Nephron progenitor cell (in vitro differentiated cells): ENCODE measurements at regions not wholly inside any gene's neighbourhood (a gene's known extent, or its start where the extent isn't known, plus 50 kb on each side); places are given as distances from the start of the nearest gene placed in this dataset.

ENCODE experiments used
- DNase-seq: peaks from one replicate; pipeline ENCODE4 v3.0.0; 2021
- H3K27ac Mint-ChIP-seq: 2 replicates; pipeline ENCODE4 v1.8.0; 2021; ENCODE audit warnings: mild to moderate bottlenecking, moderate library complexity, mixed read lengths
- H3K27me3 Mint-ChIP-seq: 2 replicates; pipeline ENCODE4 v1.8.0; 2021; ENCODE audit warnings: mild to moderate bottlenecking, low read depth, mixed read lengths; ENCODE audit not compliant: poor library complexity
- H3K36me3 Mint-ChIP-seq: 2 replicates; pipeline ENCODE4 v1.8.0; 2021; ENCODE audit warnings: low read depth, mixed read lengths
- H3K4me1 Mint-ChIP-seq: 2 replicates; pipeline ENCODE4 v1.8.0; 2021; ENCODE audit warnings: mixed read lengths
- H3K4me3 Mint-ChIP-seq: 2 replicates; pipeline ENCODE4 v1.8.0; 2021; ENCODE audit warnings: mild to moderate bottlenecking, moderate library complexity, mixed read lengths
- H3K9me3 Mint-ChIP-seq: 2 replicates; pipeline ENCODE4 v1.8.0; 2021; ENCODE audit warnings: mild to moderate bottlenecking, moderate library complexity, mixed read lengths
- TF ChIP-seq, protein P1 (sequence below): fragments of 200-600 bp; sonication (generic); IDR thresholded peaks from 2 replicates; pipeline ENCODE4 v1.5.0; 2021; ENCODE audit warnings: antibody characterized with exemption

DNA sequence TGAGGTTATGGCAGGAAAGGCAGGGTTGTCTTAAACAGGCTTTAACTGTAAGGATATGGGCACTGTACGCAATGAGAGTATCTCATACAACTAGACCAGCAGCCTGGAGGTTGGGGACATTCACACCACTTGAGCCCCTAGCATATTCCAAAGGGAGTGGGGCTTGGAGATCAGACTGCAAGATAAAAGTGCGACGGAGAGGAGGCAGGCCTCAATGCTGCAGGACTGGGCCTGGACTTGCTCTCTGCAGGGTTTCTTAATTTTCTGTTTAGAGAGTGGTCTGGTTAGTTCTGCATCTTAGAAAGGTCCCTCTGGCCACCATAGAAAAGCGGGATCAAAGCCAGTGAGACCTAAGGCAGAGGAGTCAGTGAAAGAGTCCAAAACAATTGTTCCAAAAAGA is 357.7 kb upstream of the NR2F2 start:
- Mint-ChIP-seq H3K4me3 (no peak overlapping the region), H3K36me3 (peaks cover 11% of the 10 kb centered on the region), H3K27me3 (peaks cover 2% of the 10 kb centered on the region), H3K9me3 (peaks cover 16% of the 10 kb centered on the region), H3K4me1 (peaks cover 32% of the 10 kb centered on the region), H3K27ac (no peak overlapping the region)
- TF ChIP-seq, protein P1, sequence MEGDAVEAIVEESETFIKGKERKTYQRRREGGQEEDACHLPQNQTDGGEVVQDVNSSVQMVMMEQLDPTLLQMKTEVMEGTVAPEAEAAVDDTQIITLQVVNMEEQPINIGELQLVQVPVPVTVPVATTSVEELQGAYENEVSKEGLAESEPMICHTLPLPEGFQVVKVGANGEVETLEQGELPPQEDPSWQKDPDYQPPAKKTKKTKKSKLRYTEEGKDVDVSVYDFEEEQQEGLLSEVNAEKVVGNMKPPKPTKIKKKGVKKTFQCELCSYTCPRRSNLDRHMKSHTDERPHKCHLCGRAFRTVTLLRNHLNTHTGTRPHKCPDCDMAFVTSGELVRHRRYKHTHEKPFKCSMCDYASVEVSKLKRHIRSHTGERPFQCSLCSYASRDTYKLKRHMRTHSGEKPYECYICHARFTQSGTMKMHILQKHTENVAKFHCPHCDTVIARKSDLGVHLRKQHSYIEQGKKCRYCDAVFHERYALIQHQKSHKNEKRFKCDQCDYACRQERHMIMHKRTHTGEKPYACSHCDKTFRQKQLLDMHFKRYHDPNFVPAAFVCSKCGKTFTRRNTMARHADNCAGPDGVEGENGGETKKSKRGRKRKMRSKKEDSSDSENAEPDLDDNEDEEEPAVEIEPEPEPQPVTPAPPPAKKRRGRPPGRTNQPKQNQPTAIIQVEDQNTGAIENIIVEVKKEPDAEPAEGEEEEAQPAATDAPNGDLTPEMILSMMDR: no peak
- no peak for DNase-seq

DNA sequence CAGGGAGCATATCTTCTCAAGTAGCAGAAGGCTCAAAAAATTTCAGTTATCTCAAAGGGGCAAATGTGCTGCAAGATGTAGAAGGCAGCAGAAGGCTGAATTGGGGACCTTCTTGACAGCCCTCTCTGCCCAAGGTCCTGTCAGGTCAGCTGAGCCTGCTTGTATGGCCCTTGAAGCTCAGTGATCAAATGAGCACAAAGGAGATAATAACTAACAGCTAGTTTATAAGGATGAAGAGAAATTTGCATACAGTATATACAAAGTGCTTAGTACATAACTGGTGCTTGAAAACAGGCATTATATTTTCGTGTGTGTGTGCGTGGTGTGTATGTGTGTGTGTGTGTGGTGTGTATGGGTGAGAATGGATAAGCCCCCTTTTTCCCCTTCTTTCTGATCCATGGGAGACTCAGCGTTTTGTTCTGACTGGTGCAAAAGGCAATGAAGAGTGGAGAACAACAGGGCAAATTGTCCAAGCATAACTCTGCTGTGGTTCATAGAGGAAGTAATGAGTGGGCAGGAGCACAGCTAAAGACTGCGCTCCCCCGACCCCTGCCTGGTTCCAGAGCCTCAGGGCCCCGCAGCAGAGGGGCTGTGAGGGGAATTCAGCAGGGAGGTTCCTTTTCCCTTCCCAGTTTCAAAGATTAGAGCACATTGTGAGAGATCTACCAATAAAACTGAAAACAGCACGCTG is 356.8 kb upstream of the NR2F2 start:
- Mint-ChIP-seq H3K27ac (peak overlapping the region; percentile 33), H3K4me1 (peaks cover 41% of the 10 kb centered on the region), H3K4me3 (no peak overlapping the region), H3K9me3 (peaks cover 9% of the 10 kb centered on the region), H3K36me3 (peaks cover 6% of the 10 kb centered on the region), H3K27me3 (no peaks in the 10 kb centered on the region)
- TF ChIP-seq, protein P1: no peak
- DNase-seq: no peak

DNA sequence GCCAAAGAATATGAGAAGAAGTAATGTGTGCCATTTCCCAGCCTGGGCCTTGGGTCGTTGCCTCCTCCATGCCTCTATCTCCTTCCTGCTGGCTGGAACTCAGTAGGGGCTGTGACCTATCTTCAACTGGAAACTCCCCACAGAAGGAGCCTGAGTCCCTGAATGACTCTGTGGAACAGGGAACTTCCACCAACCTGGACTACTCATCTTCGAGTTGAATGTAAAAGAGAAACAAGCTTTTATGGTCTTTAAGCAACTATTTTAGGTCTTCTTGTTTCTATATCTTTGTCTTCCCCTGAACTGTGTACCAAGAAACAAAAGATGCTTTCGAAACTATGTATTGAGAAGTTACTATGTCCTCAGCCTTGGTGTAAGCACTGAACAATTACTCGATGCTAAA is 355.3 kb upstream of the NR2F2 start:
- no peak overlapping the region for H3K4me3 Mint-ChIP-seq
- H3K27ac Mint-ChIP-seq: no peak overlapping the region
- H3K27me3 Mint-ChIP-seq: peaks cover 3% of the 10 kb centered on the region
- H3K36me3 Mint-ChIP-seq: peaks cover 9% of the 10 kb centered on the region
- no peak for DNase-seq
- H3K4me1 Mint-ChIP-seq: peaks cover 50% of the 10 kb centered on the region
- peaks cover 13% of the 10 kb centered on the region for H3K9me3 Mint-ChIP-seq
- TF ChIP-seq, protein P1: no peak

DNA sequence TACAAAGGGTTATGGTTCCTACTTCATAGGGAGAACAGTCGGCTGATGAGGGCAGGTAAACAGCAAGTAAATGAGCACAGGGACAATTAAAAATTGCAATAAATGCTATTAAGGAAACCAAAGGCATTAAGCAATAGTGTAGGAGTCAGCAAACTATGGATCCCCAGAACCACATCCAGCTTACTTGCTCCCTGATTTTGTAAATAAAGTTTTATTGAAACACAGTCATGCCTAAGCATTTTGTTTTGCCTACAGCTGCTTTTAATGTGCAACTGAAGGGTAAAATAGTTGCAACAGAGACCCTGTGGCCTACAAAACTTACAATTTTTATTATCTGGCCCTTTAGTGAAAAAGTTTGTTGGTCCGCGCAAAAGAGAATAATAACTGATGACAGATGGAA is 351.2 kb upstream of the NR2F2 start:
- TF ChIP-seq, protein P1: no peak
- peaks cover 3% of the 10 kb centered on the region for H3K27me3 Mint-ChIP-seq
- H3K27ac Mint-ChIP-seq: no peak overlapping the region
- H3K9me3 Mint-ChIP-seq: peaks cover 13% of the 10 kb centered on the region
- H3K4me3 Mint-ChIP-seq: no peak overlapping the region
- peaks cover 9% of the 10 kb centered on the region for H3K36me3 Mint-ChIP-seq
- H3K4me1 Mint-ChIP-seq: peaks cover 43% of the 10 kb centered on the region
- no peak for DNase-seq

DNA sequence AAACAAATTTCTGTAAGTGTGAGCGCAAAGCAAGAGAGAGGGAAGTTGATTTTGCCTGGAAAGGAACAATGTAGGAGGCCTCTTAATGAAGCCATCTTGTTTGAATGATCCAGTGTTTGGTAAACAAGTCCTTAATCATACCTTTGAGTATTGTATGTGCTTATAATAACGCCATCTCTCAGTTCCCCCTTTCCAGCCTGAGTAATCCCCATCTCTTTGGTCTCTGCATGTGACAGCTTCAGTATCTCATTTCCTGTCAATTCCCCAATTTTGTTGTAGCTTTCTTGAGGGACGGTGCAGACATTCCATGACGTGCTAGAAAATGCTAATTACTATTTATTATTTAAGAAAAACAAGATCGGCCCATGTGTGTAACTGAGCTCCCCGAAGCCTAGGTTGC is 349.3 kb upstream of the NR2F2 start:
- H3K4me1 Mint-ChIP-seq: peaks cover 45% of the 10 kb centered on the region
- DNase-seq: no peak
- H3K27me3 Mint-ChIP-seq: peaks cover 3% of the 10 kb centered on the region
- H3K4me3 Mint-ChIP-seq: no peak overlapping the region
- TF ChIP-seq, protein P1: no peak
- peaks cover 5% of the 10 kb centered on the region for H3K9me3 Mint-ChIP-seq
- no peak overlapping the region for H3K27ac Mint-ChIP-seq
- H3K36me3 Mint-ChIP-seq: peaks cover 3% of the 10 kb centered on the region

DNA sequence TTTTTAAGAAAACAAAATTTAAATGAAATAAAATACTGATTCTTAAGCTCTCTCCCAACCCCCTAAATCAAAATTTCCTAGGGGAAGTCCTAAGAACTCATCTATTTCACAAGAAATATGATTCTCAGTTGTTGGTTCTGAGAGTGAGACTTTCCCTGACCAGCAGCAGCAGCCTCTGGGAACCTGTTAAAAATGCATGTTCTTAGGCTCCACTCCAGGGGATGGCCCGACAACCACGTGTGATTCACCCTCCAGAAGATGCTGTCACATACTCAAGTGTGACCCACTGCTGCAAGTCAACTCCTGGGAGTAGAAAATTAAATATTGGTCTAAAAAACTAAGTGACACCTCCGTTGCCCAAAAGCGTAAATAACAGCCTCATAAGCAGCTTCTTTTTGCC is 343.2 kb upstream of the NR2F2 start:
- peaks cover 60% of the 10 kb centered on the region for H3K4me1 Mint-ChIP-seq

More for the DNA sequence above, 343.2 kb upstream of the NR2F2 start:
- DNase-seq: no peak
- Mint-ChIP-seq H3K27ac (peak overlapping the region; percentile 97), H3K4me3 (no peak overlapping the region), H3K27me3 (peaks cover 3% of the 10 kb centered on the region), H3K36me3 (no peaks in the 10 kb centered on the region), H3K9me3 (no peaks in the 10 kb centered on the region)
- TF ChIP-seq, protein P1: no peak
